ENCODE measurements at regions not wholly inside any gene's neighbourhood (a gene's known extent, or its start where the extent isn't known, plus 50 kb on each side); places are given as distances from the start of the nearest gene placed in this dataset.

GRCh38 chr12:89289720-89290119, 62.6 kb downstream of the DUSP6 start:
- Histone ChIP-seq H3K4me1 (replicated peaks; ENCODE audit: insufficient read depth) (no peaks in the 10 kb centered on the region), H3K27ac (no peak overlapping the region), H3K27me3 (ENCODE audit: insufficient read depth, low read depth) (no peaks in the 10 kb centered on the region), H2AFZ (no peak overlapping the region), H3K9me2 (ENCODE audit: insufficient read depth) (peaks cover 3% of the 10 kb centered on the region; the same call in 1 of the 2 replicates), H4K20me1 (ENCODE audit: insufficient read depth) (no peaks in the 10 kb centered on the region), H3K79me2 (ENCODE audit: low read depth) (no peaks in the 10 kb centered on the region), H3K4me2 (no peak overlapping the region), H3F3A (ENCODE audit: insufficient read depth, low read depth) (no peaks in the 10 kb centered on the region), H3K9me3 (ENCODE audit: insufficient read depth, low read depth) (no peaks in the 10 kb centered on the region), H3K4me3 (no peak overlapping the region), H3K36me3 (ENCODE audit: low read depth) (no peaks in the 10 kb centered on the region)
- CTCF ChIA-PET: no interaction called here
- no TSS peak for BruUV-seq (replicated peaks)
- TF ChIP-seq EZH2 (IDR thresholded peaks at IDR 0.05; ENCODE audit: low read depth) (no peak), CTCF (conservative IDR thresholded peaks at IDR 0.05) (no peak)
- no peak for DNase-seq
- POLR2A ChIA-PET (ENCODE audit: unreplicated experiment): no interaction called here
- intact Hi-C loops (cut with micrococcal nuclease; ENCODE audit: unreplicated experiment): no loop called here

GRCh38 chr12:89288959-89289358, 63.3 kb downstream of the DUSP6 start:
- CTCF ChIA-PET: no interaction called here
- H2AFZ ChIP-seq: no peak overlapping the region
- no peaks in the 10 kb centered on the region for H3K36me3 ChIP-seq (ENCODE audit: low read depth)
- no peaks in the 10 kb centered on the region for H3K27me3 ChIP-seq (ENCODE audit: insufficient read depth, low read depth)
- no peaks in the 10 kb centered on the region for H3K4me1 ChIP-seq (replicated peaks; ENCODE audit: insufficient read depth)
- no peak overlapping the region for H3K4me3 ChIP-seq
- no peak for TF ChIP-seq EZH2 (IDR thresholded peaks at IDR 0.05; ENCODE audit: low read depth)
- no peak for TF ChIP-seq CTCF (conservative IDR thresholded peaks at IDR 0.05)
- H3K9me2 ChIP-seq (ENCODE audit: insufficient read depth): peaks cover 3% of the 10 kb centered on the region; the same call in 1 of the 2 replicates
- no TSS peak for BruUV-seq (replicated peaks)
- H3K9me3 ChIP-seq (ENCODE audit: insufficient read depth, low read depth): no peaks in the 10 kb centered on the region
- H3K27ac ChIP-seq: no peak overlapping the region
- H3K79me2 ChIP-seq (ENCODE audit: low read depth): no peaks in the 10 kb centered on the region
- no peak overlapping the region for H3K4me2 ChIP-seq
- intact Hi-C loops (cut with micrococcal nuclease; ENCODE audit: unreplicated experiment): no loop called here
- no peaks in the 10 kb centered on the region for H3F3A ChIP-seq (ENCODE audit: insufficient read depth, low read depth)
- POLR2A ChIA-PET (ENCODE audit: unreplicated experiment): no interaction called here
- H4K20me1 ChIP-seq (ENCODE audit: insufficient read depth): no peaks in the 10 kb centered on the region
- DNase-seq: no peak

- Histone ChIP-seq H4K20me1 (ENCODE audit: insufficient read depth) (no peaks in the 10 kb centered on the region), H3K4me2 (no peak overlapping the region), H3K79me2 (ENCODE audit: low read depth) (no peaks in the 10 kb centered on the region), H3K4me3 (no peak overlapping the region), H3K27me3 (ENCODE audit: insufficient read depth, low read depth) (no peaks in the 10 kb centered on the region), H3K9me2 (ENCODE audit: insufficient read depth) (peaks cover 3% of the 10 kb centered on the region; the same call in 1 of the 2 replicates), H3K4me1 (replicated peaks; ENCODE audit: insufficient read depth) (no peaks in the 10 kb centered on the region), H3K9me3 (ENCODE audit: insufficient read depth, low read depth) (no peaks in the 10 kb centered on the region), H3K27ac (no peak overlapping the region), H3F3A (ENCODE audit: insufficient read depth, low read depth) (no peaks in the 10 kb centered on the region), H2AFZ (0 out of 2 replicates have a peak overlapping the region, but pooled peaks have one; percentile 48), H3K36me3 (ENCODE audit: low read depth) (no peaks in the 10 kb centered on the region)
- TF ChIP-seq EZH2 (IDR thresholded peaks at IDR 0.05; ENCODE audit: low read depth) (no peak), CTCF (conservative IDR thresholded peaks at IDR 0.05) (no peak)
- ChIA-PET POLR2A (ENCODE audit: unreplicated experiment) (no interaction called here), CTCF (no interaction called here)
- intact Hi-C loops (cut with micrococcal nuclease; ENCODE audit: unreplicated experiment): no loop called here
- no peak for DNase-seq
- BruUV-seq (replicated peaks): no TSS peak
Measured at GRCh38 chr12:89286501-89286900, 65.8 kb downstream of the DUSP6 start.
